ENCODE measurements at regions not wholly inside any gene's neighbourhood (a gene's known extent, or its start where the extent isn't known, plus 50 kb on each side); places are given as distances from the start of the nearest gene placed in this dataset.
A peak's percentile ranks its signal among the peaks of the same experiment; 100 is the strongest.

GRCh38 chr14:38850664-38851063, 252.4 kb downstream of the SEC23A start:
- H3K9me3 ChIP-seq: no peaks in the 10 kb centered on the region
- peaks cover 0 to 4% (median 0%) of the 10 kb centered on the region in 9 donors for H3K4me1 ChIP-seq
- no peak overlapping the region for H3K27ac ChIP-seq
- no peak for DNase-seq
- 94 to 96% methylated on average over 1 of the region's 1 CpG for WGBS, 2 donors
- no peak overlapping the region for H3K4me3 ChIP-seq
- intact Hi-C loops (cut with DNase I): loop anchor here in 2 of 10 donors (10.0 kb wide), 2 partner anchors 936 to 1866 kb away; no protein-coding TSS in a partner anchor
- no peak for TF ChIP-seq CTCF (IDR thresholded peaks at IDR 0.05)
- ATAC-seq: no peak
- no peaks in the 10 kb centered on the region for H3K36me3 ChIP-seq
- H3K27me3 ChIP-seq: no peaks in the 10 kb centered on the region

- no peaks in the 10 kb centered on the region for H3K9me3 ChIP-seq
- no peak for ATAC-seq
- H3K27me3 ChIP-seq: no peaks in the 10 kb centered on the region
- H3K4me1 ChIP-seq: peaks cover 0 to 4% (median 0%) of the 10 kb centered on the region in 9 donors
- TF ChIP-seq CTCF (IDR thresholded peaks at IDR 0.05): no peak
- H3K36me3 ChIP-seq: no peaks in the 10 kb centered on the region
- DNase-seq: no peak
- no peak overlapping the region for H3K4me3 ChIP-seq
- no peak overlapping the region for H3K27ac ChIP-seq
- intact Hi-C loops (cut with DNase I): no loop called here
- WGBS, 2 donors: 54 to 60% methylated on average over 2 of the region's 2 CpGs
These were observed 254.6 kb downstream of the SEC23A start for GRCh38 chr14:38848243-38848935.

GRCh38 chr14:38847161-38847560, 255.9 kb downstream of the SEC23A start:
- DNase-seq (no peak), ATAC-seq (no peak)
- Histone ChIP-seq H3K4me1 (peaks cover 0 to 4% (median 0%) of the 10 kb centered on the region in 9 donors), H3K4me3 (no peak overlapping the region), H3K9me3 (no peaks in the 10 kb centered on the region), H3K36me3 (no peaks in the 10 kb centered on the region), H3K27ac (no peak overlapping the region), H3K27me3 (no peaks in the 10 kb centered on the region)
- intact Hi-C loops (cut with DNase I): no loop called here
- WGBS, 2 donors: 56 to 61% methylated on average over 3 of the region's 3 CpGs
- TF ChIP-seq CTCF (IDR thresholded peaks at IDR 0.05): no peak

GRCh38 chr14:38839694-38840365, 263.2 kb downstream of the SEC23A start:
- no peak overlapping the region for H3K4me3 ChIP-seq
- peaks cover 0 to 19% (median 3%) of the 10 kb centered on the region in 9 donors for H3K4me1 ChIP-seq
- H3K9me3 ChIP-seq: no peaks in the 10 kb centered on the region
- TF ChIP-seq CTCF (IDR thresholded peaks at IDR 0.05): no peak
- H3K27ac ChIP-seq: peak overlapping the region in 1 of 10 donors; percentile 31
- peak in 4 of 8 donors; percentile 31 to 61 (median 46) for ATAC-seq
- no peaks in the 10 kb centered on the region for H3K27me3 ChIP-seq
- H3K36me3 ChIP-seq: no peaks in the 10 kb centered on the region
- intact Hi-C loops (cut with DNase I): no loop called here
- no peak for DNase-seq
- WGBS, 2 donors: 37 to 41% methylated on average over 3 of the region's 3 CpGs

Measured in heart right ventricle (tissue), 16 donors.